ENCODE measurements at regions not wholly inside any gene's neighbourhood (a gene's known extent, or its start where the extent isn't known, plus 50 kb on each side); places are given as distances from the start of the nearest gene placed in this dataset.
A peak's percentile ranks its signal among the peaks of the same experiment; 100 is the strongest.

DNA sequence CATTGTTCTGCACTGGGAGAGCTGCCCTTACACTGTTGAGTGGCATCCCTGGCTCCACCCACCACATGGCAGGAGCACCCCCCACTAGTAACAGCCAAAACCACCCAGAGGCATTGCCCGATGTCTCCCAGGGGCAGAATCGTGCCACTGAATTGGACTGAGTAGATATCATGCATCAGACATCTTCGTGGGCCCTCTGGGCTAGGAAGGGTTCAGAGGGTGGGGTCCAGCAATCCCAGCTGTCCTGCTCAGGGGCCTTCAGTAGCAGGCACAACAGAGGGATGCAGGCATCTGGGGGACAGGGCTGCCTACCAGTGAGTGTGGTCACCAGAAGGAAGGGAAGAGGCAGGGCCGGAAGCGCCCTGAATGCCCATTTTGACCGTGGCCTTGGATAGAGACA is 119.7 kb upstream of the PPP2R2D start:
- Histone ChIP-seq H3K36me3 (ENCODE audit: control insufficient read depth, insufficient read depth, low read length) (no peaks in the 10 kb centered on the region), H3K27me3 (replicated peaks; ENCODE audit: control insufficient read depth, insufficient read depth, low read length) (no peaks in the 10 kb centered on the region), H3K4me3 (replicated peaks; ENCODE audit: low read depth, low read length) (no peak overlapping the region)
- TF ChIP-seq, protein P1, sequence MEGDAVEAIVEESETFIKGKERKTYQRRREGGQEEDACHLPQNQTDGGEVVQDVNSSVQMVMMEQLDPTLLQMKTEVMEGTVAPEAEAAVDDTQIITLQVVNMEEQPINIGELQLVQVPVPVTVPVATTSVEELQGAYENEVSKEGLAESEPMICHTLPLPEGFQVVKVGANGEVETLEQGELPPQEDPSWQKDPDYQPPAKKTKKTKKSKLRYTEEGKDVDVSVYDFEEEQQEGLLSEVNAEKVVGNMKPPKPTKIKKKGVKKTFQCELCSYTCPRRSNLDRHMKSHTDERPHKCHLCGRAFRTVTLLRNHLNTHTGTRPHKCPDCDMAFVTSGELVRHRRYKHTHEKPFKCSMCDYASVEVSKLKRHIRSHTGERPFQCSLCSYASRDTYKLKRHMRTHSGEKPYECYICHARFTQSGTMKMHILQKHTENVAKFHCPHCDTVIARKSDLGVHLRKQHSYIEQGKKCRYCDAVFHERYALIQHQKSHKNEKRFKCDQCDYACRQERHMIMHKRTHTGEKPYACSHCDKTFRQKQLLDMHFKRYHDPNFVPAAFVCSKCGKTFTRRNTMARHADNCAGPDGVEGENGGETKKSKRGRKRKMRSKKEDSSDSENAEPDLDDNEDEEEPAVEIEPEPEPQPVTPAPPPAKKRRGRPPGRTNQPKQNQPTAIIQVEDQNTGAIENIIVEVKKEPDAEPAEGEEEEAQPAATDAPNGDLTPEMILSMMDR (IDR thresholded peaks at IDR 0.05; ENCODE audit: insufficient read depth, low read length, poor library complexity, severe bottlenecking): no peak
- DNase-seq (ENCODE audit: extremely low read depth, insufficient read length): no peak

DNA sequence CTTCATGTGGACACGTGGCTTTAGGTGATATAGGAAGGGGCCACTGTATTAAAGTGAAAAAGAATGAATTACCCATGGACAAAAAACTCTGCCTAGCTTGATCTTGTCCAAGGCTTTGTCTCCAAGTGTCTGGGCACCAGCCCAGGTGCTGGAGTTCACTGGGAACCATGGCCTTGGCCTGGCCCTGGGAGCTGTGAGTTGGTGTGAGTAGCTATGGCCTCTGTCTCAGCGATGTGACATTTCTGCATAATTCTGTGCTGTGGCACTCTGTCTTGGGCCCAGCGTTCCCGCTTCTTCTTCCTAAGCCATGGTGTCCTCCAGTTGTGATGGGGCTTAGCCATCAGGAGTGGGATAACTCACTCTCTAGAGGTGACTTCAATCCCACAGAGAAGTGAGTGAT is 119.0 kb upstream of the PPP2R2D start:
- DNase-seq (ENCODE audit: extremely low read depth, insufficient read length): no peak
- H3K36me3 ChIP-seq (ENCODE audit: control insufficient read depth, insufficient read depth, low read length): no peaks in the 10 kb centered on the region
- H3K27me3 ChIP-seq (replicated peaks; ENCODE audit: control insufficient read depth, insufficient read depth, low read length): no peaks in the 10 kb centered on the region
- TF ChIP-seq, protein P1 (IDR thresholded peaks at IDR 0.05; ENCODE audit: insufficient read depth, low read length, poor library complexity, severe bottlenecking): no peak
- no peak overlapping the region for H3K4me3 ChIP-seq (replicated peaks; ENCODE audit: low read depth, low read length)

DNA sequence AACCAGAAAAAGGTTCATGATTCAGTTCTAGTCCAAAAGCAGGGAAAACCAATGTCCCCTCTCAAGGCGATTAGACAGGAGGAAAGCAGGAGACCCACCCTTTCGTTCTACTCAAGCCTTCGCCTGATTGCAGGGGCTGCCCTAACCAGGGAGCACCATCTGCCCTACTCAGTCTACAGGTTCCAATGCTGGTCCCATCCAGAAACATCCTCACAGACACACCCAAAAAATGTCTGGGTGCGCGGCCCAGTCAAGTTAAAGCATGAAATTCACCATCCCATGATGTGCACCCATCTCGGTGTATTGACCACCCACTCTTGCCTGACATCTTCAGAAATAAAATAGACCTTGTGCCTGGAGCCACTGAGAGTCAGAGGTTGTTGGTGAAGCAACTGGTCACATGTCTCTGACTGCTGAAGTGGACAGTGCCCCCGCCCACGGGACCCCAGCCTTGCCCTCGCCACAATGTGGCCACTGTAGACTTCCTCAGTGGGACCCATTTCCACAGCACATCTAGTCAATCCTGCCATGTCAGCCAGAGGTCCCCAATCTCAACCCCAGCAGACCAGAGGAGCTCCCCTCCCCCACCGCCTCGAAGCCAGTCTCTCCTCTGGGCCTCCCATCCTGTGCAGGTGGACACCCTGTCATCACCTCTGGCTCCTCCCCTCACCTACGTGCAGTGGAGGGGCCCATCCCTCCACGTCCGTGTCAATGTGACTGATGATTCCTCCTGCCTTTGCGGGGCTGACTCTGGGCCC is 116.3 kb upstream of the PPP2R2D start:
- no peak overlapping the region for H3K4me3 ChIP-seq (replicated peaks; ENCODE audit: low read depth, low read length)
- no peaks in the 10 kb centered on the region for H3K36me3 ChIP-seq (ENCODE audit: control insufficient read depth, insufficient read depth, low read length)
- no peaks in the 10 kb centered on the region for H3K27me3 ChIP-seq (replicated peaks; ENCODE audit: control insufficient read depth, insufficient read depth, low read length)
- DNase-seq (ENCODE audit: extremely low read depth, insufficient read length): no peak
- TF ChIP-seq, protein P1 (IDR thresholded peaks at IDR 0.05; ENCODE audit: insufficient read depth, low read length, poor library complexity, severe bottlenecking): no peak

DNA sequence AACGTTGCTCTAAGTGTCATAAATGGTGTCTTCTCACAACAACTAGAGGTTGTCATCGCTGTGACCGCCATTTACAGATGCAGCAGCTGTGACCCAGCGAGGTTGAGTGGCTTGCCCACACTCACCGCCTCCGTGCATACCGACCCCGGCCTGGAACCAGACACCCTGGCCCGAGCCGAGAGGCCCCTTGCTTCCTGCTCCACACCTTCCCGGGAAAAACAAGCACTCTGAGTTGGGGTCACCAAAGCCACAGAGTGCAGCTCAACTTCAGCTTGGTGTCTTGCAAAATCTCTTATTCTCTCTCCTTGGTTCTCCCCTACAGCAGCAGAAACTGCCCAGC is 115.7 kb upstream of the PPP2R2D start:
- TF ChIP-seq, protein P1 (IDR thresholded peaks at IDR 0.05; ENCODE audit: insufficient read depth, low read length, poor library complexity, severe bottlenecking): no peak
- Histone ChIP-seq H3K36me3 (ENCODE audit: control insufficient read depth, insufficient read depth, low read length) (no peaks in the 10 kb centered on the region), H3K4me3 (replicated peaks; ENCODE audit: low read depth, low read length) (no peak overlapping the region), H3K27me3 (replicated peaks; ENCODE audit: control insufficient read depth, insufficient read depth, low read length) (no peaks in the 10 kb centered on the region)
- DNase-seq (ENCODE audit: extremely low read depth, insufficient read length): no peak

DNA sequence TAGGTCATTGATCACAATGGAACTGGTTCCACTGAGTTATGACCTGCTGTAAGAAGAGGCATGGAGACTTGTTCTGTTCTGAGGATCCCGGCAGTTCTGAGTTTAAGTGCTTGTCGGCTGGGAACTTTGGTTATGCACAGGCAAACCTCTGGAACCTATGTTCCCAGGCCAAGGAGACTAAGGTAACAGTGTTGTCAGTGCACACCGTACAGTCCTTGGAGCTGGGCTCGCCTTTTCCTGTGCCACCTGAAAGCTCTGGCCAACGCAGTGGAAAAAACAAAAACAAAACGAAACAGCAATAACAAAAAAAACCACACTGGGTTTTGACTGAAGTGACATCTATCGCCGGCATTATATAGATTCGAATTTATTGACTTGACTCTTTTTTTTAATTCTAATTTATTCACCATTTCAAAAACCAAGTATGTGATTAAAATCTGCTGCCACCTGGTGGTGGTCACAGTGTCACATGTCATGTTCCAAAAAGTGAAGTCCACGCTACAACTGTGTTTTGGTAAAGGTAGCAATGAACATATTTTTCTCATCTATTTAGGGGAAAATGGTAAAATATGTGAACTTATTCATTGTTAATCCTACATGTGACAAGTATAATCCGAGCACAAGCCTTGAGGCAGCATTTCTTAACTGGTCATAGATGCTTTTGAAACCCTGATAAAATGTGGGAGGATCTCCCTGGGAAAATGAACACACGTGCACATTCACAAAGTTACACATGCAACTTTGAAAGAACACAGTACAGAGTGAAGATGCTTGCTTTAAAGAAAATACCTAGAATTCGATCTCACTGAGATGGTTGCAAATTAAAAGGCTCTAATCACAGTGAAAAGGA is 113.8 kb upstream of the PPP2R2D start:
- H3K36me3 ChIP-seq (ENCODE audit: control insufficient read depth, insufficient read depth, low read length): no peaks in the 10 kb centered on the region
- DNase-seq (ENCODE audit: extremely low read depth, insufficient read length): no peak
- no peak overlapping the region for H3K4me3 ChIP-seq (replicated peaks; ENCODE audit: low read depth, low read length)
- TF ChIP-seq, protein P1 (IDR thresholded peaks at IDR 0.05; ENCODE audit: insufficient read depth, low read length, poor library complexity, severe bottlenecking): peak; percentile 42
- H3K27me3 ChIP-seq (replicated peaks; ENCODE audit: control insufficient read depth, insufficient read depth, low read length): no peaks in the 10 kb centered on the region

All from GM06990 (cell line).